ENCODE measurements at regions not wholly inside any gene's neighbourhood (a gene's known extent, or its start where the extent isn't known, plus 50 kb on each side); places are given as distances from the start of the nearest gene placed in this dataset.
"Not testable (repeated sequence)": the region's sequence is repeated elsewhere in the genome, so short reads cannot be mapped to it uniquely, and the experiment has no call there.

GRCh38 chr3:99586701-99587100 lies 51.7 kb upstream of the COL8A1 start:
- no peak for DNase-seq (ENCODE audit: low read depth)

GRCh38 chr3:99579965-99580364 lies 58.4 kb upstream of the COL8A1 start:
- DNase-seq (ENCODE audit: low read depth) = no peak

DNA sequence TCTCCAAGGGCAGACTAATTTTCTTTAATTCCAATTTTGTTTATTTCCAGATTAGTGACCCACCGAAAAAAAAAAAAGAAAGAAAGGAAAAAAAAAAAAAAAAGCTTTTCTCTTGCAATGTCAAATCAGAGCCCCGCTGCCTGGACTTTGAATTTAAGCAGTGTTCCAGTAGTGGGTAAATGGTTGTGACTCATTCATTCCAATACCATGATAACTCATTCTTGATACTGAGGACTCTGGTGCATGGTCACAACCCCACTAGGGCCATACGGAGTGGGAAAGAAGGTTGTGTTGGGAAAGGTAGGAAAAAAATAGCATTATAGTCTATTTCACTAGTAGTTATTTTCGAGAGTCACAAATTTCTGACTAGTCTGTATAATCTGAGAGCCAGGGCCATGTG lies 59.1 kb upstream of the COL8A1 start:
- DNase-seq (ENCODE audit: low read depth) = peak; percentile 88

DNA sequence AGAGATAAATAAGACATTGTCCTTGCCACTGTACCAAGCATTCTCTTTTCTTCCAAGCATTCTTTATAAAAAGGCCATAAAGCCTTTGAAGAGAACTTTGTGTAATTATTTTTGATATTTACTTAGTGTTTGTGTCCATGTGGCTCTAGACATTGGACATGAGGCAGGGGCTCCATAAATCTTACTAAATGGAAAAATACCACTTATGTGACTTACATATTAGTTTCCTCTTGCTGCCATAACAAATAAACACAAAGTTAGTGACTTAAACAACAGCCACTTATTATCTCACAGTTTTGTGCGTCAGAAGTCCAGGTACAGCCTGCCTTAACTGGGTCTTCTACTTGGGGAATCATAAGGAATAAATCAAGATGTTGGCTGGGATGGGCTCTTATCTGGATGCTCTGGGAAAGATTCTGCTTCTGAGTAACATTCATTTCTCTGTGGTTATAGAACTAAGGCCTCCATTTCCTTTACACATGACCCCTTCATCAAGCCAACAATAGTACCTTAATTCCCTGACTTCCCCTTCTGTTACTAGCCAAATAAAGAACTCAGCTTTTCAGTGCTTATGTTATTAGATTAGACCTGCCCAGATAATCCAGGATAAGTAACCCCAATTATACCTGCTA lies 59.9 kb upstream of the COL8A1 start:
- no peak for DNase-seq (ENCODE audit: low read depth)

DNA sequence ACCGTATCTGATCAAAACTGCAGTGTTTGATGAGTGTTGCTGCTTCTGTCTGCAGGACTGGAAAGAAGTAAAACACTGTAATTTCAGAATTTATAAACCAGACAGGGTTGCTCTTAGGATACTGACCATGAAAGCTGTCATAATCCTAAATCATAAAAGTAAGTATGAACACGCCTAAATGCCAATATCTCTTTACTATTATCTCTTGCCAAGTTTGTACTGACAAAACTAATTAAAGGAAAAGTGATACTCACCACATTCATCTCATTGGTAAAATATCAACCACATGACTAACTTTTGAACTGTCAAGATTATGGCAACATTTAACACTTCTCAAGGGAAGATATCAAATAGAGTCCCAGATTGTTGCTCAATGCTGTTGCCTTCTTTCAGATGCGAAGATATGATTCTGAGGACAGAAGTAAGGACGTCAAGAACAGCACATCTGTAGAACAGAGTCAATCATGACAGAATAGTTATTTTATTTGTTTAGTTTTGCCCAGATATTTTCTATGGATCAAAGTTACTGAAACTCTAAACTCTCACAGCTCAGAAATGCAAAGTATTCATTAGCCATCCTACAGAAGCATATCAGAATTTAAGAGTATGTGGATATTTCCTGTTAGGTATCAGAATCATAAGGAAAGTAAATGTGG lies 61.4 kb upstream of the COL8A1 start:
- no peak for DNase-seq (ENCODE audit: low read depth)

DNA sequence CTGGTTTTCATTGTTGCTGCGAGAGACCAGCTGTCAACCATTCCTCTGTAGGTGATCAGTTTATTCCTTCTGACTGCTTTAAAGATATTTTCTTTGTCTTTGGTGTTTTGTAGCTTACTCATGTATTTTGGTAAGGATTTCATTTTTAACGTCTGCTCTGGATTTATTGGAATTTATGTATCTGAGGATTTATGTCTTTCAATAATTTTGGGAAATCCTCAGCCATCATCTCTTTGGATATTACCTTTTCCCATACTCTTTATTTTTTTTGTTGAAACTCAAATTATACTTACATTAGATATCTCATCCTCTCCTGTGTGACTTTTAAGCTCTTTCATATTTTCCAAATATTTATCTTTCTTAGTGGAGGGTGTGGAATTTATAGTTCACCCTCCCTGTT lies 62.7 kb upstream of the COL8A1 start:
- no peak for DNase-seq (ENCODE audit: low read depth)

DNA sequence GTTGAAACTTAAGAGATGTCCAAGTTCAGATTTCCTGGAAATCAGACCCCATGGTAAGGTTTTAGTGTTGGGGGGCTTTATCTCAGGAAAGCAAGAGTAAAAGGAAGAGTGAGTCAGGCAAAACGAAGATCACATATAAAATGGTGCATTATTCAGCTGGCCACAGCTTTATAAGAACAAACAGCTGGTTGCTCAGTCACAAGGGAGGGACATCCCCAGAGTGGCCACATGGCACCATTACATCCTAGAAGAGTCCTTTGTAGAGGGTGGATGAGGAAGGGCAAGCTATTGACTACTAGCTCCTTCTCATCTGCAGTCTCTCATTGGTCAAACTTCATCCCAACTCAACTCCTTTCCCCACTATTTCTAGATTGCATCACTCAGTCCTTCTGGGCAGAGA lies 68.3 kb upstream of the COL8A1 start:
- DNase-seq (ENCODE audit: low read depth) = no peak

DNA sequence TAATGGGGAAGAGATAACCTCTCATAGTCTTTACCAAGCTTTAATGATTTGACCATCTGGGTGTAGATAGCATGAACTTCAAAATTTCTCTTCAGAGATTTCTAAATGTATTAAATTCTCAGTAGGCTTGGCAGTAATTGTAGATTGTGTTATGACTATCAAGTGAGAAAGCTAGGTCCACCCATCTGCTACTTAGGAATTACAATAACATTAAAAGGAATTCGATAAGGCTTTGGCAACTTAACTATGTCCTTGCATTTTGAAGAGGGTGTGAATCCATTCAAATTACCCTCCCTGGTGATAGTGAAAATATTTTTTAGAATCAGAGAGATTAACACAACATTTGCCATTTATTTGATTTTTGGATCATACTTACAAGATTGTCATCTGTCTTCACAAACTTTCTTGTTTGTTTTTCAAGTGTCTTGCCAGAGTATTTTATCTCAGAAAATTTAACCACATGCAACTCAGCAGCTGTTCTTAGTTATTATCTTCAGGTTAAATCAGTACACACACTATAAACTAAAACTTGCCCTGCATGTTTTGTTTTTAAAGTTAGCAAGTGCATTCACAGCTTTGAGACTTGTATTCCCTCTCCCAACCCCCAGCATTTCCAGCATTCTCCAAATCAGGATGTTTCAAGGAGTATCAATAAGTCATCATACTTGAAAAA lies 69.6 kb upstream of the COL8A1 start:
- DNase-seq (ENCODE audit: low read depth) = no peak

GRCh38 chr3:99565331-99565730 lies 73.1 kb upstream of the COL8A1 start:
- no peak for DNase-seq (ENCODE audit: low read depth)

- peak; percentile 14 for DNase-seq (ENCODE audit: low read depth)
These were observed 75.3 kb upstream of the COL8A1 start for GRCh38 chr3:99562990-99563607.

- peak; percentile 41 for DNase-seq (ENCODE audit: low read depth)
These were observed 76.3 kb upstream of the COL8A1 start for GRCh38 chr3:99562138-99562537.

GRCh38 chr3:99561056-99561455 lies 77.3 kb upstream of the COL8A1 start:
- DNase-seq (ENCODE audit: low read depth) = no peak

DNA sequence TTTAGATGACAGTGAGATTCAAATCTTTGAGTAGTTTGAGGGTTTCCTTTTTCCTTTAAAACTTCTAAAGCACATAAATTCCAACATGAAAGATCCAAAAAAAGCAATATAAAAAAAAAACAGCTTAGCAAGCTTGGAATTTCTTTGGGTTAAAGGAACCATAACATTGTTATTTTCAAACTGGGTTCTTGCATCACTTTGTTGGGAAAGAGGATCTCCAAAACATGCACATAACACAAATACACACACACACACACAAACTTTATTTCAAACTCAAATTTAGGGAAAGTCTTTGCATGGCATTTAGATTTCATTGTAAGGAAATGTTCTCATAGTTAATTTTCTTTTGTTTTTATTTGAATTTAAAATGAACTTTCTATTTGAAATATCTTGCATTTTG lies 79.2 kb upstream of the COL8A1 start:
- DNase-seq (ENCODE audit: low read depth) = no peak

DNA sequence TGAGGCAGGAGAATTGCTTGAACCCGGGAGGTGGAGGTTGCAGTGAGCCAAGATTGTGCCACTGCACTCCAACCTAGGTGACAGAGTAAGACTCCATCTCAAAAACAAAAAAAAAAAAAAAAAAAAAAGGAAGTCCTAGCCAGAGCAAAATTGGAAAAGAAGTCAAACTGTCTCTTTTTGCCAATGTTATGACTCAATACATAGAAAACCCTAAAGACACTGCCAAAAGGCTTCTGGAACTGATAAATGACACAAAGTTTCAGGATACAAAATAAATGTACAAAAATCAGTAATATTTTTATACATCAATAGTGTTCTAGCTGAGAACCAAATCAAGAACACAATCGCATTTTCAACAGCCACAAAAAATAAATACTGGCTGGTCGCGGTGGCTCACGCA lies 82.5 kb upstream of the COL8A1 start:
- DNase-seq (ENCODE audit: low read depth) = not testable (repeated sequence)

DNA sequence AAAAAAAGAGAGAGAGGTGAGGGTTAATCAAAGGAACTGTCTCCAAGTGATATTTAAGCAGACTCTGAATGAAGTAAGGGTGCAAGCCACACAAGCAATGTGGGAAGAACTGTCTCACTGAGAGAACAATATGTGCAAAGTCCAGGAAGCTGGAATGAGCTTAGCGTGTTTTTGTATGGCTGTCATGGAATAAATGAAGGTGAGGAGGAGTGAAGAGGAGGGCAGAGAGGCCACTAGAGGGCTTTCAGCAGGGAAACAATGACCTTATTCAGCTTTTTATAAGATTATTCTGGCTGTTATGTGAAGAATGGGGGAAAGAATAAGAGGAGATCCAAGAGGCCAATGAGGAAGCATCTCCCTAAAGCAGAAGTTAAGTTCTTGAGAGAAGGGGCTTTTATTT lies 86.9 kb upstream of the COL8A1 start:
- no peak for DNase-seq (ENCODE audit: low read depth)

GRCh38 chr3:99549957-99550603 lies 88.3 kb upstream of the COL8A1 start:
- DNase-seq (ENCODE audit: low read depth) = no peak

- DNase-seq (ENCODE audit: low read depth) = no peak
These were observed 89.2 kb upstream of the COL8A1 start for GRCh38 chr3:99549220-99549619.

DNA sequence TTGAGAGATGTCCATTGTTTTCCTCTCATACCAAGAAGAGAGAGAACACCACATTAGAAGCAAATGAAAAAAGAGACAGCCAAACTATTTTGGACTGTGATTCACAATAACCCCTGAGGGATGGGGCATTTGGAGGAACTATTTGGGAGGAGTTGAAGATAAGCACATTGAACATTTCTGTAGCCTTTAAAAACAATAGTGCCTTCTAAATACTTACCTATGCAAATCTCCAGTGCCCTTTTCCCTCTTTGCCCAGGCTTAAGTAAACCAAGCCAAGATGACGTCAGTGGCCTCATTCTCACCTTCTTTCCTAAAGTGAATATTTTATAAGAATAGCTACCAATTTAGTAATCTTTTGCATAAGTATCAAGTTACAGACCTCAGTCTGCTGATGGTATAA lies 89.7 kb upstream of the COL8A1 start:
- no peak for DNase-seq (ENCODE audit: low read depth)

DNA sequence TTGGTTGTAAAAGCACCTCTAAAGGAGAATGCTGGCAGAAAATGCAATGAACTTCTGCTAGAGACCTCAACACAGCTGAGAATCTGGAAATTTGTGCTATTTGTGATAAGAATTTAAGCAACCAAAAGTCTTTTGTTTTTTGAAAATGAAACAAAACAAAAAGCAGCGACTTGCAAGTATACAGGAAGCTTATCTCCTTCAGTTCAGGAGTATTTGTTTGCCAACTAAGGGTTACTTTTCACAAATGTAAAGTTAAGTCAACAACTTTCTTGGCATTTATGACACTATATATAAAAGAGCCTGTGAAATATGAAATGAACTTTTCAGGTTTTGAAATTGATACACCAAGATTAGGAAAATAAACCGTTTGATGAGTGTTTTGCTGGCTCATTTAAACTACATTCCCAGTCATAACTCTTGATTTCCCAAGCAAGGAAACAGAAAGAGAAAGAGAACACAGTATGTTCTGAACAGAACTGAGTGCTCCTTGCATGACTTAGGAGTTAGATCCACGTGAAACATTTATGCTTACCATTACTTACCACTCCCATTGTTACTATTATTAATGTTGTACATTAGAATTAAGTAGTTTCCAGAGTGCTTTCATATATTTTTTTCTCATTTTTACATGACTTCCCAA lies 92.3 kb upstream of the COL8A1 start:
- peak; percentile 42 for DNase-seq (ENCODE audit: low read depth)

- DNase-seq (ENCODE audit: low read depth) = peak; percentile 79
These were observed 93.6 kb upstream of the COL8A1 start for GRCh38 chr3:99544786-99545281.

DNA sequence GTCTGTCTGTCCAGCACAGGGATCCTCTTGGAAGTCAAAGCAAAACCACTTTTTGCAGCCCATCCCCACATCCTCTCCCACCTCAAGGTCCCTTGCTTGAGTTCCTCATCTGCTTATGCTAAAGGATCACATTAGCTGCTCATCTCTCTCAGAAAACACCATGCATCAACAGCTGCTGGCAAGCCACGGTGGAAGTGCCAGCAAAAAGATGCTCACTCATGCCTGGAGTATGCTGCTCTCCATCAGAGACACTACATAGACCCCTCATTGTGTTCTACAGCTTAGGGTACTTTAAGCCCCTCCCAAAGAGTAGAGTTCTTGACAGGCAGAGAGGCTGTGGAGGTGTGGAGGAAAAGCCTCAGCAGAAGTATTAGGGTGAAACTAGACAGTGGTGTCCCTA lies 94.6 kb upstream of the COL8A1 start:
- no peak for DNase-seq (ENCODE audit: low read depth)

Data from renal cortical epithelial cell (primary cell).